Pons (tissue), 1 donor: ENCODE measurements at regions not wholly inside any gene's neighbourhood (a gene's known extent, or its start where the extent isn't known, plus 50 kb on each side); places are given as distances from the start of the nearest gene placed in this dataset.
"Not testable (repeated sequence)": the region's sequence is repeated elsewhere in the genome, so short reads cannot be mapped to it uniquely, and the experiment has no call there.

Source experiments
- DNase-seq: peaks from one replicate; pipeline ENCODE4 v3.0.0-alpha.2; 2016; ENCODE audit warnings: low spot score

GRCh38 chr2:176852667-176853066, 359.9 kb upstream of the HNRNPA3 start:
- no peak for DNase-seq

GRCh38 chr2:176854062-176854461, 358.5 kb upstream of the HNRNPA3 start:
- DNase-seq = no peak

GRCh38 chr2:176854878-176855277, 357.7 kb upstream of the HNRNPA3 start:
- DNase-seq = no peak

GRCh38 chr2:176856683-176857082, 355.9 kb upstream of the HNRNPA3 start:
- DNase-seq = no peak

GRCh38 chr2:176865336-176865735, 347.3 kb upstream of the HNRNPA3 start:
- DNase-seq = no peak

GRCh38 chr2:176872406-176872805, 340.2 kb upstream of the HNRNPA3 start:
- DNase-seq = no peak

- no peak for DNase-seq
Measured at GRCh38 chr2:176873403-176873802, 339.2 kb upstream of the HNRNPA3 start.

- DNase-seq = no peak
Measured at GRCh38 chr2:176876493-176877103, 336.0 kb upstream of the HNRNPA3 start.

- DNase-seq = no peak
Measured at GRCh38 chr2:176879426-176879995, 333.1 kb upstream of the HNRNPA3 start.

- not testable (repeated sequence) for DNase-seq
Measured at GRCh38 chr2:176882045-176882444, 330.5 kb upstream of the HNRNPA3 start.

- no peak for DNase-seq
Measured at GRCh38 chr2:176885001-176885643, 327.5 kb upstream of the HNRNPA3 start.

- DNase-seq = no peak
Measured at GRCh38 chr2:176885661-176886060, 326.9 kb upstream of the HNRNPA3 start.

- no peak for DNase-seq
Measured at GRCh38 chr2:176891105-176891504, 321.5 kb upstream of the HNRNPA3 start.

- DNase-seq = no peak
Measured at GRCh38 chr2:176891857-176892256, 320.7 kb upstream of the HNRNPA3 start.

- DNase-seq = no peak
Measured at GRCh38 chr2:176892676-176893226, 319.8 kb upstream of the HNRNPA3 start.

GRCh38 chr2:176895158-176895557, 317.4 kb upstream of the HNRNPA3 start:
- no peak for DNase-seq

- no peak for DNase-seq
Measured at GRCh38 chr2:176902454-176902853, 310.1 kb upstream of the HNRNPA3 start.

- not testable (repeated sequence) for DNase-seq
Measured at GRCh38 chr2:176904053-176904452, 308.5 kb upstream of the HNRNPA3 start.

- no peak for DNase-seq
Measured at GRCh38 chr2:176907341-176907740, 305.3 kb upstream of the HNRNPA3 start.

- DNase-seq = no peak
Measured at GRCh38 chr2:176910828-176911227, 301.8 kb upstream of the HNRNPA3 start.

- DNase-seq = no peak
Measured at GRCh38 chr2:176913955-176914354, 298.6 kb upstream of the HNRNPA3 start.

GRCh38 chr2:176914371-176914770, 298.2 kb upstream of the HNRNPA3 start:
- DNase-seq = no peak

- not testable (repeated sequence) for DNase-seq
Measured at GRCh38 chr2:176922545-176922944, 290.0 kb upstream of the HNRNPA3 start.
